K562 (cell line): ENCODE measurements at regions not wholly inside any gene's neighbourhood (a gene's known extent, or its start where the extent isn't known, plus 50 kb on each side); places are given as distances from the start of the nearest gene placed in this dataset.

Experiments used
- CC2D1A ChIP-seq: fragments of 450-650 bp; IDR thresholded peaks from 2 replicates; pipeline ENCODE4 v1.6.1; 2017; ENCODE audit warnings: mild to moderate bottlenecking
- COPS2 ChIP-seq: fragments of 450-650 bp; conservative IDR thresholded peaks from 2 replicates; pipeline ENCODE4 v1.6.1; 2016; ENCODE audit warnings: mild to moderate bottlenecking, moderate library complexity
- L3MBTL2 ChIP-seq: fragments of 450-650 bp; IDR thresholded peaks from 2 replicates; pipeline ENCODE4 v1.6.1; 2016; ENCODE audit warnings: mild to moderate bottlenecking, moderate library complexity
- MAFF ChIP-seq: IDR thresholded peaks from 2 replicates; pipeline ENCODE4 v1.6.1; 2012; ENCODE audit warnings: low read length, improper control_type of control experiment
- SIN3B ChIP-seq: fragments of 450-650 bp; IDR thresholded peaks from 2 replicates; pipeline ENCODE4 v1.6.1; 2017; ENCODE audit warnings: low read depth, mild to moderate bottlenecking, moderate library complexity
- SMARCC2 ChIP-seq: fragments of 450-650 bp; IDR thresholded peaks from 2 replicates; pipeline ENCODE4 v1.6.1; 2017; ENCODE audit warnings: antibody characterized with exemption, moderate library complexity, mild to moderate bottlenecking, low read depth
- SRSF7 ChIP-seq: fragments of 200-400 bp; formaldehyde crosslinking; optimal IDR thresholded peaks from 2 replicates; pipeline ENCODE3; 2017; ENCODE audit warnings: mild to moderate bottlenecking, low read depth, low read length
- YY1 ChIP-seq, 3 experiments: IDR thresholded peaks; 2 replicates each; pipeline ENCODE4 v1.6.1; 2011; ENCODE audit warnings: low read length in 2 of 3, mild to moderate bottlenecking in 2 of 3, moderate library complexity in 2 of 3, borderline replicate concordance in 1 of 3, control low read depth in 1 of 3, low read depth in 1 of 3; ENCODE audit not compliant: insufficient read depth in 3 of 3, insufficient replicate concordance in 2 of 3, control insufficient read depth in 1 of 3, insufficient read length in 1 of 3; ENCODE audit errors: extremely low read depth in 1 of 3
- ZBTB33 ChIP-seq: sonication (generic); formaldehyde crosslinking; IDR thresholded peaks from 2 replicates; pipeline ENCODE4 v1.8.1; 2023; ENCODE audit warnings: mild to moderate bottlenecking, missing genetic modification reagents
- ZFX ChIP-seq: sonication (generic); formaldehyde crosslinking; IDR thresholded peaks from 2 replicates; pipeline ENCODE4 v1.8.0; 2022; ENCODE audit warnings: mild to moderate bottlenecking, missing genetic modification reagents, moderate library complexity
- ZMIZ1 ChIP-seq, 2 experiments: fragments of 150-350 bp in 1 of 2; IDR thresholded peaks; 2 replicates each; pipeline ENCODE4 v1.6.1; 2012 to 2016; ENCODE audit warnings: low read depth in 2 of 2, low read length in 2 of 2, mild to moderate bottlenecking in 1 of 2, moderate library complexity in 1 of 2
- TF ChIP-seq, protein P1 (sequence below): fragments of 250-450 bp; sonication (Bioruptor Pico); IDR thresholded peaks from 2 replicates; pipeline ENCODE4 v1.5.0; 2020; ENCODE audit warnings: mild to moderate bottlenecking, borderline replicate concordance
- TF ChIP-seq, protein P2 (sequence below), 2 experiments: fragments of 450-650 bp in 1 of 2; sonication (generic) in 1 of 2; formaldehyde crosslinking in 1 of 2; IDR thresholded peaks in 1 of 2; conservative IDR thresholded peaks in 1 of 2; 2 replicates each; pipeline versions ENCODE4 v1.6.1 to v1.8.1; 2016 to 2023; ENCODE audit warnings: mild to moderate bottlenecking in 2 of 2, moderate library complexity in 2 of 2, inconsistent platforms in 1 of 2, missing genetic modification reagents in 1 of 2

DNA sequence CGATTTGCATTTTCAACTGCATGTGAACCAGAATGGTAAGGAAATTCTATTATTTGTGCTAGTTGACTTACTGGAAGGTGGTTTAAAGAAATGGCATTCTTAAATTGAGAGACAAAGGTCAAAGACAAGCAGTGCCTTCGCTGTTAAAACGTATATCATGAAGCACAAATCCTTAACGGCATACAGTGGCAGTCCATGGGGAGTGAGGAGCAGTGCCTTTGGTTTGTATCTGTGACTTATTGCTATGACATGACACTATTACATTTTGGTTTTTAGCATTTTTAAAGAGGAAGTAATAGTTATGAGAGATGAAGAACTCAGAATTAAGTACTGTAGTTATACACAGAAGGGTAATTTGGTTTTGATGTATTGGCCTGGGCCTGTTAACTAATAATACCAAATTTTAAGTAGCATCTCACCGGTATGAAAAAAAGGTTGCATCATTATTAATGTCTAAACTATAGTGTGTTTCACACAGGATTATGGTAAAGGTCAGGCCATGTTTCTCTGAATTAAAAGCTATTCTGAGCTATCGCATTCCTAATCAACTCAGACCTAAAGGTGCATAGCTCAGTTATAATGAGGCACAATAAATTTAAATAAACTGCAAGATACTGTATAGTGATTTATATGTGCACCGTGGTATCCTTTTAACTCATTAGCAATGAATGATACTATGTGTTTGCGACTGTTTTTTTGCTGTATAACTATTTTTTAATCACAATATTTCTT, 339.8 kb upstream of the ARRDC3 start (continued):
- TF ChIP-seq L3MBTL2 (no peak), ZMIZ1 (IDR thresholded peaks at IDR 0.05; ENCODE audit: low read depth in 2 of 2, low read length in 2 of 2) (no peak), COPS2 (no peak), ZFX (CRISPR knock-in tag) (no peak), MAFF (no peak), CC2D1A (no peak), SRSF7 (no peak), SIN3B (no peak), SMARCC2 (no peak), YY1 (IDR thresholded peaks at IDR 0.05; ENCODE audit: borderline replicate concordance in 1 of 3, control insufficient read depth in 1 of 3, extremely low read depth in 1 of 3, insufficient read depth in 3 of 3, insufficient read length in 1 of 3, insufficient replicate concordance in 2 of 3, low read depth in 1 of 3, low read length in 2 of 3) (no peak), ZBTB33 (CRISPR knock-in tag) (no peak)
- TF ChIP-seq, protein P1, sequence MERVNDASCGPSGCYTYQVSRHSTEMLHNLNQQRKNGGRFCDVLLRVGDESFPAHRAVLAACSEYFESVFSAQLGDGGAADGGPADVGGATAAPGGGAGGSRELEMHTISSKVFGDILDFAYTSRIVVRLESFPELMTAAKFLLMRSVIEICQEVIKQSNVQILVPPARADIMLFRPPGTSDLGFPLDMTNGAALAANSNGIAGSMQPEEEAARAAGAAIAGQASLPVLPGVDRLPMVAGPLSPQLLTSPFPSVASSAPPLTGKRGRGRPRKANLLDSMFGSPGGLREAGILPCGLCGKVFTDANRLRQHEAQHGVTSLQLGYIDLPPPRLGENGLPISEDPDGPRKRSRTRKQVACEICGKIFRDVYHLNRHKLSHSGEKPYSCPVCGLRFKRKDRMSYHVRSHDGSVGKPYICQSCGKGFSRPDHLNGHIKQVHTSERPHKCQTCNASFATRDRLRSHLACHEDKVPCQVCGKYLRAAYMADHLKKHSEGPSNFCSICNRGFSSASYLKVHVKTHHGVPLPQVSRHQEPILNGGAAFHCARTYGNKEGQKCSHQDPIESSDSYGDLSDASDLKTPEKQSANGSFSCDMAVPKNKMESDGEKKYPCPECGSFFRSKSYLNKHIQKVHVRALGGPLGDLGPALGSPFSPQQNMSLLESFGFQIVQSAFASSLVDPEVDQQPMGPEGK (CRISPR knock-in tag) = no peak
- TF ChIP-seq, protein P2, sequence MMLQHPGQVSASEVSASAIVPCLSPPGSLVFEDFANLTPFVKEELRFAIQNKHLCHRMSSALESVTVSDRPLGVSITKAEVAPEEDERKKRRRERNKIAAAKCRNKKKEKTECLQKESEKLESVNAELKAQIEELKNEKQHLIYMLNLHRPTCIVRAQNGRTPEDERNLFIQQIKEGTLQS (IDR thresholded peaks at IDR 0.05) = no peak
- TF ChIP-seq, protein P2 (CRISPR knock-in tag; conservative IDR thresholded peaks at IDR 0.05) = no peak
- TF ChIP-seq, all 486 proteins: peak for 0
